NCI-H510A (cell line): ENCODE measurements at regions not wholly inside any gene's neighbourhood (a gene's known extent, or its start where the extent isn't known, plus 50 kb on each side); places are given as distances from the start of the nearest gene placed in this dataset.

ENCODE experiments used
- DNase-seq: peaks from one replicate; lab custom pipeline; 2025; lab: John Stamatoyannopoulos, UW

- no peak for DNase-seq
These were observed 795.1 kb upstream of the GRIA3 start for GRCh38 chrX:122389005-122389404.

DNA sequence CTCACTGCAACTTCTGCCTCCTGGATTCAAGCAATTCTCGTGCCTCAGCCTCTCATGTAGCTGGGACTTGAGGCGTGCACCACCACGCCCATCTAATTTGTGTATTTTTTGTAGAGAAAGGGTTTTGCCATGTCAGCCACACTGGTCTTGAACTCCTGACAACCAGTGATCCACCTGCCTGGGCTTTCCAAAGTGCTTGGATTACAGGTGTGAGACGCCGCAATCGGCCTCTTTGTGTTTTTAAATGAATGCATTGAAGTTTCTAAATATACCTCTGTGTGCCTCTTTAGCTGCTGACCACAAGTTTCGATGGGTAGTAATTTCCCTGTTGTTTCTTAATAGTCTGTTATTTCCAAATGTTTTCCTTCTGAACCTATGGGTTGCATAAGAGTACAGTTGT lies 765.3 kb upstream of the GRIA3 start:
- DNase-seq, result no peak

GRCh38 chrX:122421434-122422121 lies 762.5 kb upstream of the GRIA3 start:
- no peak for DNase-seq

- DNase-seq, result no peak
These were observed 761.5 kb upstream of the GRIA3 start for GRCh38 chrX:122422547-122422946.

- no peak for DNase-seq
These were observed 749.1 kb upstream of the GRIA3 start for GRCh38 chrX:122434942-122435341.

DNA sequence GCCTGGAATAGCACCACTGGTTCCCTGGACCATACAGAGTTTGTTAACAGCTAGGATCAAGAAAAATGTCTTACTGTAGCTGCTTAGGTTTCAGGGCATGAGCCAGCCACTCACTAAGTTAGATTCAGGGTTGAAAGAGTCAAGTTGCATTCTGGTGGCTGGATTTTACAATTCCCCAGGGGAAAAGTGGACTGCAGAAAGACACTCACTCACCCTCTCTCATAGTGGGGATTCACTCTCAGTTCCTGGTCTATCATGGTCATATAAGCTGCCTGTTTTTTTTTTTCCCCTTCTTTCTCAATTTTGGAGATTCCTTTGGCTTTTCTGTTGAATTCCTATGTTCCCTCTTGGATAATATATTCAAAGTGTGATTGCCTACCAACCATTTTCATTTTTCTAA lies 744.2 kb upstream of the GRIA3 start:
- no peak for DNase-seq

DNA sequence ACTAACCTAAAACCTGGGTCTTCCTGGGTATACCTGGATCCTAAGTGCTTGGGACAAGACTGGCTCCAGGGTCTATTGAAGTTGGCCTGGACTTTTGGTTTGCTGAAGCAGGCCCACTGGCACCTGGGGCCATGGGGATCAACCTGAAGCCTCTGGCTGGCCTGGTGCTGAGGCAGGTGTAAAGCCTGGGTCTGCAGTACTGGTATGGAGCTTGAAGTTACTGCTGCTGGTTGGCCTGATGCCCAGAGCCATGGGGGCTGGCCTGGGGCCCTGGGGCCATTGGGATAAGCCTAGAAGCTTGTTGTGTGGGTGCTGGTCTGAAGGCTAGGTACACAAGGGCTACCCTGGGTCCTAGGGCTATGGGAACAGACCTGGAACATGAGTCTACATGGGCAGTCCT lies 743.2 kb upstream of the GRIA3 start:
- no peak for DNase-seq

GRCh38 chrX:122441451-122441850 lies 742.6 kb upstream of the GRIA3 start:
- DNase-seq, result no peak

- no peak for DNase-seq
These were observed 738.6 kb upstream of the GRIA3 start for GRCh38 chrX:122445466-122445865.

GRCh38 chrX:122464341-122464740 lies 719.7 kb upstream of the GRIA3 start:
- no peak for DNase-seq

DNA sequence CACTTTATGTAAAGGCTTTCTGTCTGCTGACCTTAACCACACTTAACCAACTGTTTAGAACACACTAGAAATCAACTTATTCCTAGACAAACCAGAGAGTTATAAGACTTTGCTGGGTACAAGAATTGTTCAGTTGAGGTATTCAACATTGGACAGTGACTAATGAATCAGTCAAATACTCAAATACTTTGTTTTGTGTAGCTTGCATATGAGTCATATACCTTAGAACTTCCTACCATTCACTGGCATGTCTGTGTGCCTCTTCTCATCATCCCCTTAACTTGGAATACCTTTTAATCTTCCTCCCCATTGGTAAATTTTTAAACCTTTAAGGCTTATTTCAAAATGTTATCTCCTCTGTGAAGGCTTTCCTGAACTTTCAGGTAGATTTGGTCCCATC lies 708.8 kb upstream of the GRIA3 start:
- DNase-seq, result no peak

- DNase-seq, result no peak
These were observed 683.5 kb upstream of the GRIA3 start for GRCh38 chrX:122500556-122500955.

- DNase-seq, result no peak
These were observed 682.4 kb upstream of the GRIA3 start for GRCh38 chrX:122501652-122502051.

DNA sequence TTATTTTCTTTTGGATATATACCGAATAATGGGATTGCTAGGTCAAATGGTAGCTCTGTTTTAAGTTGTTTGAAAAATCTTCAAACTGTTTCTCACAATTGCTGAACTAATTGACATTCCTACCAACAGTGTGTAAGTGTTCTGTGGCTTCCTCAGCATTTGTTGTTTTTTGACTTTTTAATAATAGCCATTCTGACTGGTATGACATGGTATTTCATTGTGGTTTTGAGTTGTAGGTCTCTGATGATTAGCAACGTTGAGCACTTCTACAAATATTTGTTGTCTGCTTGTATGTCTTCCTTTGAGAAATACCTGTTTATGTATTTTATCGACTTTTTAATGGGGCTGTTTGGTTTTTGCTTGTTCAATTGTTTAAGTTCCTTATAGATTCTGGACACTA lies 680.1 kb upstream of the GRIA3 start:
- no peak for DNase-seq

DNA sequence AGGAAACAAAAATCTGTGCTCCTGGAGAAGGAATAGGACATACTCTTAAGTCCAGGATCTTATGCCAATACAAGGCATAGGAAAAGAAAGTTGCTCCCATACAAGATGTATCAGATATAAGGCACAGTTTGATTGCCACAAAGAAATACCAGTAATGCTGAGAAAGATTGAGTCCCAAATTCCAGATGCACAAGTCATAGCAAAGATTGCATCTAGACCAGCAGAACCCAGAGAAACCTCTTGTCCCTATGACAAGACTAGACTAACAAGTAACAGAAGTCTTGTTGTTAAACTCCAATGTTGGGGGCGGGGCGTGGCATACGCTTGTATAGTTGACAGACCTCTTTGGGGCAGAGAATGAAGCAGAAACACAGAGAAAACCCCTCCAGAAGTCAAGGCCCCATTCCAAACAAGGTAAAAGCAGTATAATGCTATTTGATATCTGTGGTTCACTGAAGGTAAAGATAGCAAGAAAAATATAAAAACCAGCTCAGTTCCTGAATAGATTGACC lies 671.5 kb upstream of the GRIA3 start:
- no peak for DNase-seq

DNA sequence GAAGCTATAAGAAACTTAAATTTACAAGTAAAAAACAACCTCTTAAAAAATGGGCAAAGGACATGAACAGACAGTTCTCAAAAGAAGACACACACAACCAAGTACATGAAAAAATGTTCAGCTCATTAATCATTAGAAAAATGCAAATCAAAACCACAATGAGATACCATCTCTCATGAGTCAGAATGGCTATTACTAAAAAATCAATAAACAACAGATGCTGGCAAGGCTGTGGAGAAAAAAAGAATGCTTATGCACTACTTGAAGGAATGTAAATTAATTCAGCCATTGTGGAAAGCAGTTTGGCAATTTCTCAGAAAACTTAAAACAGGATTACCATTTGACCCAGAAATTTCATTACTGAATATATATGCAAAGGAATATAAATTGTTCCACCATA lies 666.3 kb upstream of the GRIA3 start:
- no peak for DNase-seq

DNA sequence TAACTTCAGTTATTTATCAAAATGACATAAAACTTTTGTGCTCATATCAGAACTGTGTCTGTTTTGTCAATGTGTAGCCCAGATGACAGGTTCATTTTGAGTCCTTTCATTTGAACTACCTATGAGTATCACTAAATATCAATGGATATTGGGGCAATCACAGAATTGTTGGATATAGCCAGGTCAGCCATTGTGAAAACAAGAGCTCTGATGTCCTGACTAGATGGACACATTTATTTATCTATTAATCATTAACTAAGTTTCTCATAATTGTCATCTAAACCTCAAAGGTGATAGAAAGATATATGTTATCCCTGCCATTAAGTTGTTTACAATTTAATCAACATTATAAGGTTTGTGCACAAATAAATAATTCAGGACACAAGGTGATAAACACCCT lies 638.3 kb upstream of the GRIA3 start:
- no peak for DNase-seq

- DNase-seq, result no peak
These were observed 637.8 kb upstream of the GRIA3 start for GRCh38 chrX:122546269-122546668.

DNA sequence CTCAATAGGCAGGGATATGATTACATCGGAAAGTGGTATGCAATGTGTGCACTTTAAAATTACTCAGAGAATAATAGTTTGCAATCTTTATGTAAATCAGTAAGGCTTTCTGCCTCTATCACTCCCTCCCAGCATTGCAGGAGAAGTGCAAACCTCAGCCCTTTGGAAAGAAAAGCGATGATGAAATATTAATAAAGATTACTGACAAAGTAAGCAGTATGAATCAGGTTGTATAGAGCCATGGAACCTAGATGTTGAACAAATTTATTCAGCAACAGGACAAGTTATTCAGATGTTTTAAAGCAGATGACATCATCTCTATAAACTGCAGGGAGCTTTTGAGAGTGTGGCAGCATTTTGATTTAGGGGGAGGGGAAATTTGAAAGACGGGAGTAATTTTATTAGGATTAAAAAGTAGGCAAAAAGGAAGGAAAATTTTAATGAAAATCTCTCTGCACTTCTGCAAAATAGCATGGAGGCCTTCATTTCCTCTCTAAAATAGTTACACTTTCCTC lies 631.7 kb upstream of the GRIA3 start:
- no peak for DNase-seq

DNA sequence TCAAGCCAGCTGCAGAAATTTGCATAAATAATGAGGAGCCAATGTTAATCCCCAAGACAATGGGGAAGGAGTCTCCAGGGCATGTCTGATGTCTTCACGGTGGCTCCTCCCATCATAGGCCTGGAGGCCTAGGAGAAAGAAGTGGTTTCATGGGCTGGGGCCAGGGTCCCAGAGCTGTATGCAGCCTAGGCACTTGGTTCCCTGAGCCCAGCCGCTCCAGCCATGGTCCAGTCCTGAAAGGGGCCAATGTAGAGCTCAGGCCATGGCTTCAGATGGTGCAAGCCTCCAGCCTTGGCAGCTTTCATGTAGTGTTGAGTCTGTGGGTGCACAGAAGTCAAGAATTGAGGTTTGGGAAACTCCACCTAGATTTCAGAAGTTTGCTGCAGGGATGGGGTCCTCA lies 628.2 kb upstream of the GRIA3 start:
- no peak for DNase-seq

DNA sequence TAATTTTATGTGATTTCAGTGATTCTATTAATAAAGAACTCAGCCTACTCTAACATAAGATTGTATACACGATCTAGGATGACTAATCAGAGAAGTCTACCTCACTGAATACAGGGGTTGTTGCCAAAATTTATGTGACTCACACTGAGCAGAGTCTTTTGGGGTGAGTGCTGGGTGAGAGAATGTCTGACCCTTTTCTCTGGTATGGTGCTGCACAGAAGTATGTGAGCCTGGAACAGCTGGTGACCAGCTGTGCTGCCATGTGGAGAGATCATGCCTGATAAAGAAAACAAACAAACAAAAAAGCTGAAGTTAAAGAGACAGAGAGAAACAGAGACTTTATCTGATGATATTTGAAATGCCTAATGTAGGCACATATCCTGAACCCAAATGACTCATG lies 618.1 kb upstream of the GRIA3 start:
- DNase-seq, result no peak

DNA sequence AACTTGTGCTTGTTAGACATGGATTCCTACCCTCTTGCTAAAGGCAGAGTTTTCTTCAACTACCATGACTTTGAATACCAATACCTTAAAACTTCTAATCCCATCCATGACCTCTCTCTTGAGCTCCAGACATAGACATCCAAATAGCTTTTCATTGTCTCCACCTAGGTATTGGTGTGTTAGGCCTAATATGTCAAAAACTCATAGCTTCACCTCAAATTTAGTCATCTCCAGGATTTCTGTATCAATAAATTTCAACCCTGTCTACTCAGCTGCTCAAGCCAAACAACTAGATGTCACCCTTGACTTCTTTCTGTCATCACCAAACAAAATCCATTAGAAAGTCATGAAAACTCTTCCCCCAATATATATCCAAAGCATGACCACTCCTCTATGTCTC lies 617.7 kb upstream of the GRIA3 start:
- no peak for DNase-seq

DNA sequence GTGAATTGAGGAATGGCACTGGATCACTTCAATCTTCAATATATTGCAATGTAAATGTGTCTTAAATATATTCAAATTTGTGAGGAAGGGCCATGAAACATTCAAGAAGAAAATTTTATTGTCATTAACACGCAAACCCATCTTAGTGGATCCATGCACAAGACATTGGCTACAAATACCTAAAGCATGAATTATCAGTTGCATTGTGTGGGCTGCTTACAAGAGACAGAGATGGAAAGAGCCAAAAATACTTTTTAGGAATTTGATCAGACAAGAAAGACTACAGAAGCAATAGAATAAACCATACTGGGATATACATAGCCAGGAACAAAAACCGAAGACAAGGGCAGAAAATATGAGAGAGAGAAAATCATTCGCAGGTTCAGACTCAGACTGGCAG lies 616.2 kb upstream of the GRIA3 start:
- DNase-seq, result no peak

DNA sequence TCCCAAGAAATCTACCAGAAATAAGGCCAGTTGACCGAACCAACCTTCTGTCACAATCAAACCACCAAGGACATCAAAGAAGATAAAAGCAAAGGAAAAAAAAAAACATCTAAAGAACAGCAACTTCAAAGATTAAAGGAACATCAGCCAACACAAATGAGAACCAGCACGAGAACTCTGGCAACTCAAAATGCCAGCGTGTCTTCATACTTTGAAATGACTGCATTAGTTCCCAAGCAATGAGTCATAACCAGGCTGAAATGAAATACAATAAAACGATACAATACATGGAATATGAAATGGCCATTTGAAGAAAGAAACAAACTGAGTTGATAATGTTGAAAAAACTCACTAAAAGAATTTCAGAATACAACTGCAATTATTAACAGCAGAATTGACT lies 611.6 kb upstream of the GRIA3 start:
- DNase-seq, result no peak
